AG08395 (cell line): ENCODE measurements at regions not wholly inside any gene's neighbourhood (a gene's known extent, or its start where the extent isn't known, plus 50 kb on each side); places are given as distances from the start of the nearest gene placed in this dataset.

ENCODE experiments used
- DNase-seq: peaks from one replicate; pipeline ENCODE4 v3.0.0; 2012; ENCODE audit warnings: mixed read lengths, low spot score

DNA sequence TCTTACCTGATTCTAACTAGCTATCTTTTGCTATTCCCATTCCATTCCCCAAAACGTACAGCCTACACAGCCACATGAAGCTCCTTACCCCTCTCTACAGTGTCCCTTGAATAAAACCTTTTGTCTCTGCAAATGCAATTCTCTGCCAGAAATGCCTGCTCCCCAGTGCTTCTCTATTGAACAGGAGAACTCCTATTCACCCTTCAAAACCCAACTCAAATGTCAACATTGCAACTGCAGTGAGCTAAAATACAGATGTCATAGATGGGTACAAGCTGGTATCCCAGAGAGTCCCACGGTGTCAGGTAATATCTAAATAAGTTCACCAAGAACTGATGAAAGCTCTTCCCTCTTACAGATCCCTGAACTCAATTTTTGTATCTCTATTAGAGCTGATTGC is 421.7 kb downstream of the INSC start:
- no peak for DNase-seq

DNA sequence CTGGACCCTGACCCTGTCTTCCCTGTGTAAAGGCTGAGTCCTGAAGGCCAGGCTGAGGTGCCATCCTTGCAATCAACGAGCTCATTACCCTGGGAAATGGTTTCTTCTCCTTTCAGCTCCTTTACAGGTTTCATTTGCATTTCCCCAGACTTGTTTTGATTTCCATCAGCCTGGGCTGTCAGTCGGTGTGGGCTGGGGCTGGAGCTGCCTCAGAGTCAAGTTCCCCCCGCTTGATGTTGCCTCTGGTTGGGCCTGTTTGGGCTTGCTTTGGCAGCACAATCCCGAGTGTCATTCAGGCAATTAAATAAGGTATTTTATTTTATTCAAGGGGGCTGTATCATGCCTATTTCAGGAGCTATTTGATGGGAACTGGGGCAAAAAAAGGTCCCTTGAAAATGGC is 424.9 kb downstream of the INSC start:
- DNase-seq: no peak

DNA sequence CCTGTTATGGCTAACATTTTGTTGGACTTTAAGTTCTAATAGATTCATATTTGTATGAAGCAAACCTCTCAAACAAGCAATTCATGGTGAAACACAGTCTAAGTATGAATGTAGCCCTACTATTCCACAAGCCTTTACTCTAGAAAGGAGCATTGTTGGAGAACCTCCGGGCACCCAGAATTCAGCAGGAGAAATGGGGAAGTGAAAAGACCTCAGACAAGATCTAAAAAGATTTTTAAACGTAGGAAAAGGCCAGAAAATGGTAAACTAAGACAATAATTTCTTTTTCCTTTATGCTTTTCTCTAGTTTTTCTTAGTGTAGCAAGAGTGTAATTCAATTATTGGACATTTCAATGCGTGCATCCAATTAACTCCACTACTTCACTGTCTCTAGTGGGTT is 426.4 kb downstream of the INSC start:
- DNase-seq: no peak

DNA sequence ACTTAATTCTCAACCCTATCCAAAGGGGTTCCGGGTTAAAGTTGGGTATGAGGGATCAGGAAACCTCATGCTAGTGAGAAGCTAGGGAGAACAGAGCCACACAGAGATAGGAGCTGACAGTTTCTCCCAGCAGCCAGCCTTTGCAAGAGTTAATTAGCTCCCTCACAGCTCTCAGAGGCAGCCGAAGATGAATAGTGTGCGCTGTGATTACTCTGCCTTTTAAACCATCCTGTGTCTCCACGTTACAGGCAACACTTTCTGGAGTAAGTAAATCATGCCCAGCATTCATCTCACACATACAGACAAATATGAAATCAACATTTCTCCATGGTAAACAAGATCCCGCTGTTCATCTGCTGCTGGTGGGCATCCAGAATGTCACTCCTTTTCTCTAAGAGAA is 429.6 kb downstream of the INSC start:
- no peak for DNase-seq

DNA sequence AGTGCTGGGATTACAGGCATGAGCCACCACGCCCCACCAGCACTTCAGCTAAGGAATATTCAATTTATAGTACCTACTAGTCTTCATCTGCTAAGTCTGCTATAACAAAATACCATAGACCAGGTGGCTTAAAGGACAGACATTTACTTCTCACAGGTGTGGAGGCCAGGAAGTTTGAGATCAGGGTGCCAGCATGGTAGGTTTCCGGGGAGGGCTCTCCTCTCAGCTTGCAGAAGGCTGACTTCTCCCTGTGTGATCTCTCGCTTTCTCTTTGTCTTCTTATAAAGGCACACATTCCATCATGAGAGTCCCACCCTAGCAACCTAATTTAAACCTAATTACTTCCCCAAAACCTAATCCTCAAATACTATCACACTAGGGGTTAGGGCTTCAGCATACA is 433.0 kb downstream of the INSC start:
- no peak for DNase-seq

DNA sequence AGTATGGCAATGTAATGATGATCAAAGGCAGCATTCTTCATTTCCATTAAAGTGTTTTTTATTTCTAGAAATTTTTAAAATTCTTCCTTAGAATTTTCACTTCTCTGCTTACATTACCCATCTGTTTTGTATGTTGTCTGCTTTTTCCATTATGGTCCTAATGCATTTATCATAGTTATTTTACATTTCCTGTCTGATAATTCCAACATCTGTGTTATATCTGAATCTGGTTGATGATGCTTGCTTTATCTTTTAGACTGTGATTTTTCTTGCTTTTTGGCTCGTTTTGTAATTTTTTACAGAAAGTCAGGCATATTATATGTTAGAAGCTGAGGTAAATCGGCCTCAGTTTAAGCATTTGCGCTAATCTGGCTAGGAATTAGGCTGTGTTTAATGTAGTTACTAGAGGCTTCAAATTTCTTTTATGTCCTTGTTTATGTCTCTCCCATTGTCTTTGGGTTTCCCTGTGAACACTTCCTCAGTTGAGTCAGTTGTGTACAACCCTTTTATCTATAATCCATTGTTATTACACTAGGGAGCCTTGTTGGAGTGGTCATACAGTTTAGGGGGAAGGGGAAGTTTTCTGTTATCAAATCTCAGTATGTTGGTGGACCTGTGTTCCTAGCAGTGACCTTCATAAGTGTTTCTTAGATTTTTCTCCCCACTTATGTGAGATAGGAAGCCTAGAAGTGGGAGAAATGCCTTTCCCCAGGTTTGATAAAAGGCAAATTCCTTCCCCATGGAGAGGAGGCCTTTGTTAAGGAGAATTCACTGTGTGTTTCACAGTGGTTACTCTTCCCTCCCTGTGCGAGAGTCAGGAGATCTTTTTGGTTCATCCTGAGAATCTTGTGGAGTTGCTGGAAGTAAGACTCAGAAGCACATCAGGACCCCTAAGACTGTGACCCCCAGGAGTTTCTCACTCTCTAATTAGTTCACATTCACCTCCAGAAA is 437.5 kb downstream of the INSC start:
- no peak for DNase-seq

DNA sequence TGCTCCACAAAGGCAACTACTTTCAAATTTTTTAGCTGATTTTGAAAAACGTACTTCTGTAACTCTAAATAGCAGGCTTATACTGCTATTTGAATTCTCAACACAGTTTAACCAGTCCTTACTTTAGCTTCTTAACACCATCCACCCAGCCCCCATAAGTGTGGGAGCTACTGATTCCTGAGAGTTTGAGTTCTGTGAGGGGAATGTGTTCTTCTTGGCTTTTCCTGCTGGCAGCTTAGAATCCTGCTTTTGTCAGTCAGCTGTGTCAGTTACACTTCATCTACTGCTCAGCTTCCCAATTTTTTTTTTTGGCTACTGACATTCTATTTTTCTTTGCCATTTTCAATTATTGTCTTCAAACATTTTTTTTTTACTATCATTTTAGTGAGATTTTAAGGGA is 440.4 kb downstream of the INSC start:
- DNase-seq: no peak

DNA sequence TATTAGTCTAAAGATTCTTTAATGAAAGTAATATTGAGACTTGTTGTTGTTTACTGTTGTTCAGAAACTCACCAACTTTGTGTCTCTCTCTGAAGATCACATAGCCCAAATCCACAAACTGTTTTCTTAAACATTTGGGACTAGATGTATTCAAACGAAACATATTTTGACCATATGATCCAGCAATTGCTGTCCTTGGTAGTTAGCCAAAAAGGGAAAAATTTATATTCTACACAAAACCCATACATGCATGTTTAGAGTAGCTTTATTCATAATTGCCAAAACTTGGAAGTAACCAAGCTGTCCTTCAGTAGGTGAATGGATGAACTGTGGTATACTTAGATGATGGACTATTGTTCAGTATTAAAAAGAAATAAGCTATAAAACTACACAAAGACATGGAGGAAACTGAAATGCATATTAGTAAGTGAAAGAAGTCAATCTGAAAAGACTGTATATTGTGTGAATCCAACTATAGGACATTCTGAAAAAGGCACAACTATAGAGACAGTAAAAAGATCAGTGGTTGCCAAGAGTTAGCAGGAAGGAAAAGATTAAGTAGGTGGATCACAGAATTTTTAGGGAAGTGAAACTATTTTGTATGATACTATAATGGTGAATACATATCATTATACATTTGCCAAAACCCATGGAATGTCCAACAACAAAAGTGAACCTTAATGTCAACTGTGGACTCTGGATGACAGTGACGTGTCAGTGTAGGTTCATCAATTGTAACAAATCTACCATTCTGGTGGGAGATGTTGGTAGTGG is 442.9 kb downstream of the INSC start:
- no peak for DNase-seq

DNA sequence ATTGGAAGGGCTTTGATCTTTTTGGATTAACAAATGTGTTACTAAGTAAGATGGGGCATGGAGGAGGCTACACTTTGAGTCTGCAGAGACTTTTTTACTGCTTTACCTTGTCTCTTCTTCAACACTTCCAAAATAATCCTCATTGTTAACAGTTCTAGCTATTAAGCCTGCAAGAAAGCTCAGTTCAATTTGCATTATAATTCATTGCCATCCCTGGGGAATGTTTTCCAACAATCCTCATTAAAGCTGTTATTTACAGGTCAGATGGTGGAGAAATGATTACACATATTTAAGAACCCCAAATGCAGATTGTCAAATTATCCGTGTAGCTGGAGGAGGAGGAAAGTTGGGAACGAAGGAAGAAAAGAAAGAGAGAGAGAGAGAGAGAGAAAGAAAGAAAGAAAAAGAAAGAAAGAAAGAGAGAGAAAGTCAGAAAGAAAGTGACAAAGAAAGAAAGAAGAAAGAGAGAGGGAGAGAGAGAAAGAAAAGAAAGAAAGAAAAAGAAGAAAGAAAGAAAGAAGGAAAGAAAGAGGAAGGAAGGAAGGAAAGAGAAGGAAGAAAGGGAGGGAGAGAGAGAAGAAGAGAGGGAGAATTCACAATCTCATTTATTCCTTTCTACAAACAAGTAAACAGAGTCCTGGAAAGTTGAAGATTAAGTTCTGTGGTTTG is 443.9 kb downstream of the INSC start:
- DNase-seq: no peak

DNA sequence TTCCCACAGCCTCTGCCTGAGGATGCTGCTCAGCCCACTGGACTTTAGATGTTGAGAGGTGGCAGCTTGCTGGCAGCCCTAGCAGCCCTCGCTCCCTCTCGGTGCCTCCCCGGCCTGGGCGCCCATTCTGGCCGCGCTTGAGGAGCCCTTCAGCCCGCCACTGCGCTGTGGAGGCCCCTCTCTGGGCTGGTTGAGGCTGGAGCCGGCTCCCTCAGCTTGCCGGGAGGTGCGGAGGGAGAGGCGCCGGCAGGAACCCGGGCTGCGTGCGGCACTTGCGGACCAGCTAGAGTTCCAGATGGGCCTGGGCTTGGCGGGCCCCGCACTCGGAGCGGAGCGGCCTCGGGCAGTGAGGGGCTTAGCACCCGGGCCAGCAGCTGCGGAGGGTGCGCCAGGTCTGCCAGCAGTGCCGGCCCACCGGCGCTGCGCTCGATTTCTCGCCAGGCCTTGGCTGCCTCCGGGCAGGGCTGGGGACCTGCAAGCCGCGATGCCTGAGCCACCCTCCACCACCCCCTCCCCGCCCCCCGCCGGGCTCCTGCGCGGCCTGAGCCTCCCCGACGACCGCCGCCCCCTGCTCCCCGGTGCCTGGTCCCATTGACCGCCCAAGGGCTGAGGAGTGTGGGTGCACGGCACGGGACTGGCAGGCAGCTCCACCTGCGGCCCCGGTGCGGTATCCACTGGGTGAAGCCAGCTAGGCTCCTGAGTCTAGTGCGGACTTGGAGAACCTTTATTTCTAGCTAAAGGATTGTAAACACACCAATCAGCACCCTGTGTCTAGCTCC is 446.2 kb downstream of the INSC start:
- no peak for DNase-seq

DNA sequence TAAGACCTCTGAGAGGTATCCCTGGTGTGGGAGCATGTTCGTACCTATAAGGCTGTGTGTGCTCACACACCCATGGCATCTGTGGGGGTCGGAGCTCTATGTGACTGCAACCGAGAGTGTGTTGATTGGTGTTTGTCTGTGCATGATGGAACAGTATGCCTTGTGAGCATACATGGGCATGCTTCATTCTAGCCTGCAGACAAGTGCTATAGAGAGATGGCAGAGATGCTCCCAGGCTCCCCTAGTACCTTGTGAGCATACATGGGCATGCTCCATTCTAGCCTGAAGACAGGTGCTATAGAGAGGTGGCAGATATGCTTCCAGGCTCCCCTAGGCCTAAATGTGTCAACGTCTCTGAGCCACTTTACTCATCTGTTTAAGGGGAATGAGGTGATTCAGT is 447.5 kb downstream of the INSC start:
- DNase-seq: no peak

DNA sequence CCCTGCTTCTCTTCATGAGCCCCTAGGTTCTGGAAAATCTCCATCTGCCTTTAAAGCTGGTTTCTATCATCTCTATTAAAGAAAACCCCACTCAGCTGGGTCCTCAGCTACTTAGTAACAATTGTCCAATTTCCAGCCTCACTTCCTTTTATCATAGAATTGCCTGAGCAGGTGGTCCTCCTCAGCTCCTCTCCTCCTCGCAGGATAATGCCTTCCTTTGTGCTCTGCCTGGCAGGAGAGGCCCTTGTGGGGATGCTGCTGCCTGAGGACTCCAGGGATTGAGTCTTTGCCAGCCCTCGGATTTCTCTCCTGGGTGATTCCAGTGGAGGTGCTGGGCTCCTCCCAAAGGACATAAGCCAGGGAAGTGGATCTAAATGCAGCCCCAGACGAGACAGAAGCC is 448.3 kb downstream of the INSC start:
- no peak for DNase-seq

DNA sequence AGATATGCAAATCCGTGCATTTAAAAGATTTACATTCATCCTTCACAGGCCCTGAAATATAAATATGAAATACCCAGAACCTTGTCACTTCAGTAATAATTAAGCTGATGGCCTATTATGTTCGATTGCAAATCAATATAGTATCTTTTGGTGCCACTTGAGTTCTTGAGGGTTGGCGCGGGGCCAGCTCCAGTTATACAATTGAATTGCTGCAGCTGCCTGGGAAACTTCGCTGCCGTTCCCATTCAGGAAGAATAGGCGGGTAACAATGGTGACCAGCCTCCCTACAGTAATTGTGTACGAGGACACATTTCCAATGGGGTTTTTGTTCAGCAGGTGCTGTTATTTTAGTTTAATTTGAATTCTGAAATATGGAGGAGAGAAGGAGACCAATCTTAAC is 451.2 kb downstream of the INSC start:
- DNase-seq: no peak

DNA sequence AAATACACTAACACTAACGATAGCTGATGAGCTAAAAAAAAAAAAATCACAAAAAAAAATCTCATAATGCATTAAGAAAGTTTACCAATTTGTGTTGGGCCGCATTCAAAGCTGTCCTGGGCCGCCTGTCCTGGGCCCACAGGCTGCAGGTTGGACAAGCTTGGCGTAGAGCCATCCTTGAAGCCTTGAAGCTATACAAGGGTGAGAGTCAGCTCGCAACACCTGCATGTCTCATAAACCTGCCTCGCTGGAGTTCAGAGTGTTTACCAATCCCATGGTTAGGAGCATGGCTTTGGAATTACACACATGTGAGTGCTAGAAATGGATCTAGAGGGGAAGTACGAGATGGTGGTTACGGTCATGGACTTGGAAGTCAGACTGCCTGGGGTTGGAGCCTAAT is 453.7 kb downstream of the INSC start:
- no peak for DNase-seq

DNA sequence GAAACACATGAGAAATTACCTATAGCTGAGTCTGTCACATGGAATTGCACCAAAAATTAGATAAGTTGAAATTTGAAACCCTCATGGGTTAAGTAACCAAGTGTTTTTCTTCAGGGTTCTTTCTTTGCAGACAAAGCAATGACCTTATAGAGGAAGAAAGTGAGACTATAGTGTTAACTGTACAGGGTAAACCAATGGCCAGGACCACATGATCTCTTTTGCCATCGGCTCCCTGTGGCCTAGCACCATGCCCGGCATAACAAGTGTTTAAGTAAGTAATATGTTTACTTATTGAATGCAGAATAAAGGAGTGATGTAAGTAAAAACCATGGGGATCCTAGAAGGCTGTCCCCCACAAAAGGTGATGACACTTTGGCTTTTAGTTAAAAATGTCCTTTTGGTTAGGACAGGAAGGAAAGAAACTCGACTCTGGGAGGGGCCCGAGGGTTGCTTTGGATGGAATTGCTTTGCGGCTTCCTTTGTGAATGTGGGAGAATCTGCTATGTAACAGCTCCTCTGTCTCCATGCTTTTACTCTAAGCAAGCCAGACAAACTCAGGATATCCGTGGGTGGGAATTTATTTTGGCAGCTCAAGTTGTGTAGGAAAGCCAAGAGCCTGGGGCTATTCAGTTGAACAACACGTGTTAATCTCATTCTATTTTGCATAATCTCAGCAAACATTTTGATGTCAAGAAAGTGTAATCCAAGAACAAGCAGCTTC is 454.7 kb downstream of the INSC start:
- DNase-seq: no peak

DNA sequence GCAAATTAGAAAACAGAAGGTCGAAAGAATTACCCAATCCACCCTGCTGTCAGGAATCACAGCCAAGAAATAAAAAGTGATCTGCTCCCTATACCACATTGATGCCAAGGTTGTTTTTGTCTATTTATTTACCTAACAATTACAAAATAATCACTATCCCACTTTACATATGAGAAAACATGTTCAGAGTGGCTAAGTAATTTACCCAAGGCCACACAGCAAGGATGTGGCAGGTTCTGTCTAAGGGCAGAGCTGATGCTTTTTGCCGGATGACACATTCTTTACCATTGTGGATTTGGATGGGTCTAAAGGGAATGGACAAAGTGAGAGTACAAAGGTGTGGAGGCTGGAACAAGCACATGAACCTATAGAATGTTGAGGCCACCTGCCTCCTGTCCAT is 460.7 kb downstream of the INSC start:
- DNase-seq: no peak

DNA sequence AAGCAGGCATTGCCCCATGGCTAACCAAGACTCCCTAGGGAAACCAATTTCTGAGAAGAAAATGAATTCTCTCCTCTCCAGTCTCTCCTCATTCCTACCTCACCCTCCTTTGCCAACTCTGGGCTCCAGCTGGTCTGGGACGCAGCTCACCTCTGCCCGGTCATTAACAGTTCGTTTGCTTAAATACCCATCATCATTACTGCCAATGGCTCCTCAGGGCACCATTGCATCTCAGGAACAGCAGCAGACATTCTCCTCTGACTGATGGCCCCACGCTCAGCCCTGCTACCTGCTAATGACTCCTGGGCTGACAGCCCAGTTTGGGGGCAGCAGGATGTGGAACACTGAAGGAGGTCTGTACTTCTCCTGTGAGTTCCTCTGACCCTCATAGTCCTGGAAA is 462.0 kb downstream of the INSC start:
- no peak for DNase-seq

DNA sequence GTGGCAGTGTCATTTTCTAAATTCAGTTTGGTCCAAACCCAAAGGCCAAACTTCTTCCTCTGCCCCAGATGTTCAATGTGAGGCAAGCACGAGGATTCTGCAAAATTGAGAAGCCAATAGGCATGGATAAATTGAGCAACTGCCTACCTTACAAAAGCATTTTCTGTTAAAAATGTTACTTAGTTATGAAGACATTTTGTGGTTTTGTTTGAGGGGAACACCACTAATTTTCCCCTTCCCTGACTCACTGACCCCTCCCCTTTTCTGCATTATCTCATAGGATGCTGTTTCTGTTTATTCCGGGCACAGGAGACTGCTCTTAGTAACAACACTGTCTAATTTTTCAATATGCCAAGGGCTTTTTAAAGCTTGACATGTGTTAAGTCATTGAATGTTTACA is 462.8 kb downstream of the INSC start:
- no peak for DNase-seq

DNA sequence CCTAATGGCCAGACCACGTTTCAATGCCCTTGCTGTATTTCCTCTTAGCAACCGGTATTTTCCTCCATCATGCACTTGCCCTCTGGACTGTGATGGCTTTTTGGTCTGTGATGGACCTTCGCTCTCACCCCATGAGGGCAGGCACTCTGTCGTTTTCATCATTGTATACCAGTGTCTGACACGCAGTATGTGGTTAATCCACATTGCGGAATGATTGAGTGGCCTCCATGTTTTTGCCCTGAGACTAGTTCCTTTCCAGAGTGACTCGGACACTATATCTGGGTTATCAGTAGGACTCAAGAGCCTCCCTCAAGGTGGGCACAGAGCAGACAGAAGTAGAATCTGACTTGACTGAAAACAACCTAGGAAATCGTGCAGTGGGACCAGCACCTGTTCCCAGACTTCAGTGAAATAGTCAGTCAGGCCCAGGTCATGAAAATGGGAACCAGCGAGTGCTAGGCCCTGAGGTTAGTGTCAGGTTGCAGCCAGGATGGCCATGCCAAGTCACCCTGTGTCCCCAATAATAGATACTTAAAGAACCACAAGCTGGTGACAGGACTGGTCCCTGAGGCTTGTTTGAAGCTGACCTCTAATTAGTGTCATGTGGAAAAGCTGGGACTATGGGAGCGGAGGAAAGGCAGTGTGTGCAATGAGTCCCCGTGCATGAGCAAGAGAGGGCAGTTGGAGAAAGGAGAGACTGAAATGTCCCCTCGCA is 464.7 kb downstream of the INSC start:
- no peak for DNase-seq

DNA sequence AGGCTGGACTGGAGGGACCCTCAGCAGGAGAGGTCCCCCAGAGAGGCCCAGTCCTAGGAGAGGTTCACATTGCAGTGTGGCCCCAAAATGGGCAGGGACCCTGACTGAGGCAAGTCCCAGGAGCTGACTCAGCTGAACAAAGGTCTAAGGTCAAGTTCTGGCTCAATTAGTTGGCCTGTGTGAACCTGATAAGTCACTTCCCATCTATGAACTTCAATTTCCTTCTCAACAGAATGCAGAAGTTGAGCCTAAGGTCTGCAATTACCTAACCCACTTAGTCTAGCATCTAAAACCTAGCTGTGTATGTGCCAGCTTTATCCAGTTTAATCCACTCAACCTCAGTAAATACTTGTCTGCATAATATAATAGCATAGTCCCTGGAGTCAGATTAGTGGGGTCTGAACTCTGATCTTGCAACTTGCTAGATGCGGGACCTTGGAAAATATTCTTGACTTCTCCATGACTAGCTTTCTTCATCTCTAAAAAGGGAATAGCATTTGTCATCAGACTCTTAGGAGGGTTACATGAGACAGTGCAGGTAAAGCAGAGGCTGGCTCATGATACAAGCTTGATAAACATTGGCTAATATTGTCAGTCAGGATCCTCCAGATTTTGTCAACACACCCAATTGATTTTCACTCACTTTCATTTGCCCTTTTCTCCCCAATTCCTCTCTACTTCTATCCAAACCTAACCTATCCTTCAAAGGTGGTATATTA is 465.5 kb downstream of the INSC start:
- no peak for DNase-seq
